ENCODE measurements at regions not wholly inside any gene's neighbourhood (a gene's known extent, or its start where the extent isn't known, plus 50 kb on each side); places are given as distances from the start of the nearest gene placed in this dataset.

GRCh38 chr2:187871506-187871905, 317.3 kb upstream of the TFPI start:
- no peak overlapping the region for H3K4me2 ChIP-seq (replicated peaks; ENCODE audit: extremely low read depth, low read length, poor library complexity, severe bottlenecking)
- H3K79me2 ChIP-seq (ENCODE audit: insufficient read depth, low read length) = no peaks in the 10 kb centered on the region
- no peak overlapping the region for H3K27ac ChIP-seq (ENCODE audit: low read depth in 1 of 2, low read length in 2 of 2)
- Mint-ChIP-seq H3K4me3 (no peak overlapping the region), H3K27me3 (ENCODE audit: low read depth in 3 of 3) (peaks cover 0 to 4% (median 2%) of the 10 kb centered on the region in 3 donors), H3K9me3 (peaks cover 14 to 23% (median 19%) of the 10 kb centered on the region in 7 donors), H3K4me1 (no peaks in the 10 kb centered on the region), H3K36me3 (no peaks in the 10 kb centered on the region), H3K27ac (no peak overlapping the region)
- no peak for TF ChIP-seq CTCF (IDR thresholded peaks at IDR 0.05)
- no peaks in the 10 kb centered on the region for H3K4me1 ChIP-seq (ENCODE audit: control insufficient read depth in 1 of 2, insufficient read depth in 2 of 2, low read length in 2 of 2)
- no peak overlapping the region for H2AFZ ChIP-seq (ENCODE audit: insufficient read depth, low read depth, low read length, poor library complexity, severe bottlenecking)
- peaks cover 0 to 11% of the 10 kb centered on the region in 2 donors for H3K9me3 ChIP-seq (replicated peaks in 1 of 2; ENCODE audit: control insufficient read depth in 1 of 2, insufficient read depth in 1 of 2, low read length in 2 of 2)
- H3K27me3 ChIP-seq (ENCODE audit: control insufficient read depth in 2 of 2, insufficient read depth in 2 of 2, low read length in 2 of 2) = no peaks in the 10 kb centered on the region
- no peaks in the 10 kb centered on the region for H4K20me1 ChIP-seq (ENCODE audit: insufficient read depth, low read length)
- intact Hi-C loops (cut with micrococcal nuclease) = no loop called here
- DNase-seq = no peak
- no peak overlapping the region for H3K4me3 ChIP-seq (replicated peaks in 1 of 3; ENCODE audit: low read depth in 2 of 3, low read length in 3 of 3)
- H3K9ac ChIP-seq (ENCODE audit: insufficient read depth, low read length, poor library complexity, severe bottlenecking) = no peak overlapping the region
- no peaks in the 10 kb centered on the region for H3K36me3 ChIP-seq (replicated peaks in 1 of 2; ENCODE audit: control insufficient read depth in 1 of 2, insufficient read depth in 2 of 2, low read length in 2 of 2)
- no CpG with 5 or more reads among the region's 3 CpGs for WGBS (ENCODE audit: insufficient coverage)

- H3K36me3 Mint-ChIP-seq = no peaks in the 10 kb centered on the region
- no peak overlapping the region for H3K4me3 Mint-ChIP-seq
Observed at GRCh38 chr2:187873132-187873531, 318.9 kb upstream of the TFPI start.

More at GRCh38 chr2:187873132-187873531, 318.9 kb upstream of the TFPI start:
- peaks cover 6 to 12% (median 9%) of the 10 kb centered on the region in 7 donors for H3K9me3 Mint-ChIP-seq
- Histone ChIP-seq H3K9ac (ENCODE audit: insufficient read depth, low read length, poor library complexity, severe bottlenecking) (no peak overlapping the region), H3K4me1 (ENCODE audit: control insufficient read depth in 1 of 2, insufficient read depth in 2 of 2, low read length in 2 of 2) (no peaks in the 10 kb centered on the region), H3K4me3 (replicated peaks in 1 of 3; ENCODE audit: low read depth in 2 of 3, low read length in 3 of 3) (no peak overlapping the region), H3K9me3 (replicated peaks in 1 of 2; ENCODE audit: control insufficient read depth in 1 of 2, insufficient read depth in 1 of 2, low read length in 2 of 2) (peaks cover 0 to under 1% of the 10 kb centered on the region in 2 donors), H3K4me2 (replicated peaks; ENCODE audit: extremely low read depth, low read length, poor library complexity, severe bottlenecking) (no peak overlapping the region), H3K36me3 (replicated peaks in 1 of 2; ENCODE audit: control insufficient read depth in 1 of 2, insufficient read depth in 2 of 2, low read length in 2 of 2) (no peaks in the 10 kb centered on the region), H3K27me3 (ENCODE audit: control insufficient read depth in 2 of 2, insufficient read depth in 2 of 2, low read length in 2 of 2) (no peaks in the 10 kb centered on the region), H3K79me2 (ENCODE audit: insufficient read depth, low read length) (no peaks in the 10 kb centered on the region), H2AFZ (ENCODE audit: insufficient read depth, low read depth, low read length, poor library complexity, severe bottlenecking) (no peak overlapping the region), H3K27ac (ENCODE audit: low read depth in 1 of 2, low read length in 2 of 2) (no peak overlapping the region), H4K20me1 (ENCODE audit: insufficient read depth, low read length) (no peaks in the 10 kb centered on the region)
- peaks cover 0 to 4% (median 0%) of the 10 kb centered on the region in 3 donors for H3K27me3 Mint-ChIP-seq (ENCODE audit: low read depth in 3 of 3)
- intact Hi-C loops (cut with micrococcal nuclease) = no loop called here
- no peak overlapping the region for H3K27ac Mint-ChIP-seq
- DNase-seq = no peak
- no peak for TF ChIP-seq CTCF (IDR thresholded peaks at IDR 0.05)
- H3K4me1 Mint-ChIP-seq = no peaks in the 10 kb centered on the region
- WGBS (ENCODE audit: insufficient coverage) = no CpG with 5 or more reads among the region's 2 CpGs

Measured in CD14-positive monocyte (primary cell).